Cardiac fibroblast (primary cell): ENCODE measurements at regions not wholly inside any gene's neighbourhood (a gene's known extent, or its start where the extent isn't known, plus 50 kb on each side); places are given as distances from the start of the nearest gene placed in this dataset.

ENCODE experiments used
- DNase-seq, 2 donors: peaks; one replicate each; pipeline versions ENCODE4 v3.0.0 to v3.0.0-alpha.2; 2010; ENCODE audit warnings: low read depth in 2 of 2
- H3K4me3 ChIP-seq, 2 donors: replicated peaks in 1 of 2; 1 replicate in 1 of 2; 2 replicates in 1 of 2; pipeline ENCODE4 v1.5.1; 2011; ENCODE audit warnings: low read depth in 2 of 2, low read length in 2 of 2, mild to moderate bottlenecking in 2 of 2, moderate library complexity in 1 of 2
- CTCF ChIP-seq: IDR thresholded peaks from one replicate; pipeline ENCODE4 v1.5.1; 2011; ENCODE audit warnings: low read depth, mild to moderate bottlenecking, low read length, inconsistent platforms

- TF ChIP-seq CTCF: no peak
- H3K4me3 ChIP-seq: no peak overlapping the region
- no peak for DNase-seq
Observed at GRCh38 chr17:70872103-70872502, 702.8 kb downstream of the KCNJ2 start.

- peak in 1 of 2 donors; percentile 79 for DNase-seq
- H3K4me3 ChIP-seq: no peak overlapping the region
- no peak for TF ChIP-seq CTCF
Observed at GRCh38 chr17:70875729-70876310, 706.5 kb downstream of the KCNJ2 start.

- H3K4me3 ChIP-seq: no peak overlapping the region
- no peak for DNase-seq
- no peak for TF ChIP-seq CTCF
Observed at GRCh38 chr17:70878879-70879278, 709.5 kb downstream of the KCNJ2 start.

GRCh38 chr17:70879401-70879800 is 710.1 kb downstream of the KCNJ2 start:
- no peak overlapping the region for H3K4me3 ChIP-seq
- no peak for TF ChIP-seq CTCF
- DNase-seq: no peak

GRCh38 chr17:70881093-70881492 is 711.8 kb downstream of the KCNJ2 start:
- no peak for DNase-seq
- no peak overlapping the region for H3K4me3 ChIP-seq
- TF ChIP-seq CTCF: no peak

- DNase-seq: no peak
- no peak for TF ChIP-seq CTCF
- H3K4me3 ChIP-seq: no peak overlapping the region
Observed at GRCh38 chr17:70882504-70882903, 713.2 kb downstream of the KCNJ2 start.

- TF ChIP-seq CTCF: no peak
- DNase-seq: no peak
- no peak overlapping the region for H3K4me3 ChIP-seq
Observed at GRCh38 chr17:70886648-70887047, 717.3 kb downstream of the KCNJ2 start.
